GM12878 (cell line): ENCODE measurements at regions not wholly inside any gene's neighbourhood (a gene's known extent, or its start where the extent isn't known, plus 50 kb on each side); places are given as distances from the start of the nearest gene placed in this dataset.

Experiments
- ETV6 ChIP-seq, 2 experiments: fragments of 450-650 bp in 1 of 2; IDR thresholded peaks in 1 of 2; conservative IDR thresholded peaks in 1 of 2; 2 replicates each; pipeline ENCODE4 v1.6.1; 2014; ENCODE audit warnings: antibody characterized with exemption in 1 of 2, borderline replicate concordance in 1 of 2, low read depth in 1 of 2, mild to moderate bottlenecking in 1 of 2, moderate library complexity in 1 of 2
- FOS ChIP-seq: IDR thresholded peaks from 3 replicates; pipeline ENCODE4 v1.6.1; 2011; ENCODE audit warnings: borderline replicate concordance; ENCODE audit not compliant: insufficient read length; ENCODE audit errors: extremely low read depth
- GABPA ChIP-seq: IDR thresholded peaks from 2 replicates; pipeline ENCODE4 v1.6.1; 2014; ENCODE audit warnings: antibody characterized with exemption, low read depth, mild to moderate bottlenecking, inconsistent platforms
- IKZF1 ChIP-seq: fragments of 450-650 bp; conservative IDR thresholded peaks from 2 replicates; pipeline ENCODE4 v1.6.1; 2017; ENCODE audit warnings: antibody characterized with exemption, mild to moderate bottlenecking
- NBN ChIP-seq: fragments of 450-650 bp; IDR thresholded peaks from 2 replicates; pipeline ENCODE4 v1.6.1; 2016
- PAX5 ChIP-seq: IDR thresholded peaks from 2 replicates; pipeline ENCODE4 v1.6.1; 2011; ENCODE audit warnings: low read depth, low read length, borderline replicate concordance
- PML ChIP-seq: IDR thresholded peaks from 2 replicates; pipeline ENCODE4 v1.6.1; 2012; ENCODE audit warnings: low read length, inconsistent platforms
- POU2F2 ChIP-seq: IDR thresholded peaks from 3 replicates; pipeline ENCODE4 v1.6.1; 2011; ENCODE audit warnings: low read depth, mild to moderate bottlenecking, low read length, borderline replicate concordance
- SIN3A ChIP-seq: IDR thresholded peaks from 2 replicates; pipeline ENCODE4 v1.6.1; 2012; ENCODE audit warnings: low read depth, low read length, improper control_type of control experiment
- SREBF2 ChIP-seq: IDR thresholded peaks from 2 replicates; pipeline ENCODE4 v1.6.1; 2012; ENCODE audit warnings: mild to moderate bottlenecking, low read length
- STAT3 ChIP-seq: IDR thresholded peaks from 2 replicates; pipeline ENCODE4 v1.6.1; 2011; ENCODE audit warnings: low read depth, low read length, improper control_type of control experiment
- TARDBP ChIP-seq: IDR thresholded peaks from 2 replicates; pipeline ENCODE4 v1.6.1; 2016; ENCODE audit warnings: borderline replicate concordance
- WRNIP1 ChIP-seq: IDR thresholded peaks from 2 replicates; pipeline ENCODE4 v1.6.1; 2011; ENCODE audit warnings: low read depth, low read length, improper control_type of control experiment, borderline replicate concordance
- ZBED1 ChIP-seq: IDR thresholded peaks from 2 replicates; pipeline ENCODE4 v1.6.1; 2016; ENCODE audit warnings: borderline replicate concordance
- ZNF207 ChIP-seq: fragments of 450-650 bp; IDR thresholded peaks from 2 replicates; pipeline ENCODE4 v1.6.1; 2014; ENCODE audit warnings: antibody characterized with exemption, mild to moderate bottlenecking, borderline replicate concordance
- ZNF24 ChIP-seq: fragments of 450-650 bp; IDR thresholded peaks from 2 replicates; pipeline ENCODE4 v1.6.1; 2017; ENCODE audit warnings: antibody characterized with exemption, mild to moderate bottlenecking
- TF ChIP-seq, protein P1 (sequence below): fragments of 450-650 bp; IDR thresholded peaks from 2 replicates; pipeline ENCODE4 v1.6.1; 2018; ENCODE audit warnings: mild to moderate bottlenecking, low read depth, moderate library complexity; ENCODE audit not compliant: partially characterized antibody
- TF ChIP-seq, protein P2 (sequence below): fragments of 150-350 bp; IDR thresholded peaks from 2 replicates; pipeline ENCODE4 v1.6.1; 2016; ENCODE audit warnings: low read depth, low read length
- TF ChIP-seq, protein P3 (sequence below): fragments of 450-650 bp; IDR thresholded peaks from 2 replicates; pipeline ENCODE4 v1.6.1; 2017; ENCODE audit warnings: low read depth, mild to moderate bottlenecking, moderate library complexity

DNA sequence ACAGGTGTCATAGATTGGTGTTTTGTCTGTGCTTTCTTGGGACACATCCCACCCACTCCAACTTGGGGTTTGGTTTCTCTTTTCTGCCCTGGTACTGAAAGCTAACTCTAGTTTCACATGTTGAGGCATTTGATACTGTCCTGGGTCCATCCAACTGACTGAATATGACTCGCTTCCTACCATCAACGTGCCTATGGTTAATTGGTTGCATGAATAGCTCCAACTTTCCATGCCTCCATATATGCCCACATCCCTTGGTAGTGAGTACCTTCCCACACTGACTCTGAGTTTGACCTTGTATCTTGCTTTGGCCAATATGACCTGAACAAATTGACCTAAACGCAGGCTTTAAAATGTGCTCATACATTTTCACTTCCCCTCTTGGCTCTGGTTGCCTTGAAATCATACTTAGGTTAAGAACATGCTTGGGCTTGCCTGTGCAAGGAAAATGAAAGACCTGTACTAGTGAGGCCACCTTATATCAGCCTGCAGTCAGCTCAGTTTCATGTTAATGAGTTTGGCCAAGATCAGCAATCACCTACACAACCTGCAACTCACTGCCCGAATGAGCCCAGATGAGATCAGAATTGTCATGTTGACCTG, 81.0 kb upstream of the KCNK2 start (continued):
- TF ChIP-seq SIN3A (no peak), STAT3 (no peak), GABPA (no peak), PML (peak; percentile 68; the same call in 1 of the 2 replicates), ZBED1 (peak; percentile 74; the same call in 1 of the 2 replicates), SREBF2 (no peak), ETV6 (conservative IDR thresholded peaks at IDR 0.05 in 1 of 2, IDR thresholded peaks at IDR 0.05 in 1 of 2; ENCODE audit: borderline replicate concordance in 1 of 2, low read depth in 1 of 2) (no peak; a peak in 2 of 4 replicates), PAX5 (0 out of 2 replicates have a peak, but pooled peaks have one; percentile 47), POU2F2 (peak; percentile 31; the same call in 1 of the 3 replicates), IKZF1 (peak; percentile 87), WRNIP1 (no peak), ZNF24 (no peak), ZNF207 (no peak), NBN (peak; percentile 80), TARDBP (no peak; the same call in 1 of the 2 replicates), FOS (no peak)
- TF ChIP-seq, protein P1, sequence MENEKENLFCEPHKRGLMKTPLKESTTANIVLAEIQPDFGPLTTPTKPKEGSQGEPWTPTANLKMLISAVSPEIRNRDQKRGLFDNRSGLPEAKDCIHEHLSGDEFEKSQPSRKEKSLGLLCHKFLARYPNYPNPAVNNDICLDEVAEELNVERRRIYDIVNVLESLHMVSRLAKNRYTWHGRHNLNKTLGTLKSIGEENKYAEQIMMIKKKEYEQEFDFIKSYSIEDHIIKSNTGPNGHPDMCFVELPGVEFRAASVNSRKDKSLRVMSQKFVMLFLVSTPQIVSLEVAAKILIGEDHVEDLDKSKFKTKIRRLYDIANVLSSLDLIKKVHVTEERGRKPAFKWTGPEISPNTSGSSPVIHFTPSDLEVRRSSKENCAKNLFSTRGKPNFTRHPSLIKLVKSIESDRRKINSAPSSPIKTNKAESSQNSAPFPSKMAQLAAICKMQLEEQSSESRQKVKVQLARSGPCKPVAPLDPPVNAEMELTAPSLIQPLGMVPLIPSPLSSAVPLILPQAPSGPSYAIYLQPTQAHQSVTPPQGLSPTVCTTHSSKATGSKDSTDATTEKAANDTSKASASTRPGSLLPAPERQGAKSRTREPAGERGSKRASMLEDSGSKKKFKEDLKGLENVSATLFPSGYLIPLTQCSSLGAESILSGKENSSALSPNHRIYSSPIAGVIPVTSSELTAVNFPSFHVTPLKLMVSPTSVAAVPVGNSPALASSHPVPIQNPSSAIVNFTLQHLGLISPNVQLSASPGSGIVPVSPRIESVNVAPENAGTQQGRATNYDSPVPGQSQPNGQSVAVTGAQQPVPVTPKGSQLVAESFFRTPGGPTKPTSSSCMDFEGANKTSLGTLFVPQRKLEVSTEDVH: no peak
- TF ChIP-seq, protein P2, sequence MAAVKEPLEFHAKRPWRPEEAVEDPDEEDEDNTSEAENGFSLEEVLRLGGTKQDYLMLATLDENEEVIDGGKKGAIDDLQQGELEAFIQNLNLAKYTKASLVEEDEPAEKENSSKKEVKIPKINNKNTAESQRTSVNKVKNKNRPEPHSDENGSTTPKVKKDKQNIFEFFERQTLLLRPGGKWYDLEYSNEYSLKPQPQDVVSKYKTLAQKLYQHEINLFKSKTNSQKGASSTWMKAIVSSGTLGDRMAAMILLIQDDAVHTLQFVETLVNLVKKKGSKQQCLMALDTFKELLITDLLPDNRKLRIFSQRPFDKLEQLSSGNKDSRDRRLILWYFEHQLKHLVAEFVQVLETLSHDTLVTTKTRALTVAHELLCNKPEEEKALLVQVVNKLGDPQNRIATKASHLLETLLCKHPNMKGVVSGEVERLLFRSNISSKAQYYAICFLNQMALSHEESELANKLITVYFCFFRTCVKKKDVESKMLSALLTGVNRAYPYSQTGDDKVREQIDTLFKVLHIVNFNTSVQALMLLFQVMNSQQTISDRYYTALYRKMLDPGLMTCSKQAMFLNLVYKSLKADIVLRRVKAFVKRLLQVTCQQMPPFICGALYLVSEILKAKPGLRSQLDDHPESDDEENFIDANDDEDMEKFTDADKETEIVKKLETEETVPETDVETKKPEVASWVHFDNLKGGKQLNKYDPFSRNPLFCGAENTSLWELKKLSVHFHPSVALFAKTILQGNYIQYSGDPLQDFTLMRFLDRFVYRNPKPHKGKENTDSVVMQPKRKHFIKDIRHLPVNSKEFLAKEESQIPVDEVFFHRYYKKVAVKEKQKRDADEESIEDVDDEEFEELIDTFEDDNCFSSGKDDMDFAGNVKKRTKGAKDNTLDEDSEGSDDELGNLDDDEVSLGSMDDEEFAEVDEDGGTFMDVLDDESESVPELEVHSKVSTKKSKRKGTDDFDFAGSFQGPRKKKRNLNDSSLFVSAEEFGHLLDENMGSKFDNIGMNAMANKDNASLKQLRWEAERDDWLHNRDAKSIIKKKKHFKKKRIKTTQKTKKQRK: no peak
- TF ChIP-seq, protein P3, sequence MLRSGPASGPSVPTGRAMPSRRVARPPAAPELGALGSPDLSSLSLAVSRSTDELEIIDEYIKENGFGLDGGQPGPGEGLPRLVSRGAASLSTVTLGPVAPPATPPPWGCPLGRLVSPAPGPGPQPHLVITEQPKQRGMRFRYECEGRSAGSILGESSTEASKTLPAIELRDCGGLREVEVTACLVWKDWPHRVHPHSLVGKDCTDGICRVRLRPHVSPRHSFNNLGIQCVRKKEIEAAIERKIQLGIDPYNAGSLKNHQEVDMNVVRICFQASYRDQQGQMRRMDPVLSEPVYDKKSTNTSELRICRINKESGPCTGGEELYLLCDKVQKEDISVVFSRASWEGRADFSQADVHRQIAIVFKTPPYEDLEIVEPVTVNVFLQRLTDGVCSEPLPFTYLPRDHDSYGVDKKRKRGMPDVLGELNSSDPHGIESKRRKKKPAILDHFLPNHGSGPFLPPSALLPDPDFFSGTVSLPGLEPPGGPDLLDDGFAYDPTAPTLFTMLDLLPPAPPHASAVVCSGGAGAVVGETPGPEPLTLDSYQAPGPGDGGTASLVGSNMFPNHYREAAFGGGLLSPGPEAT: 0 out of 2 replicates have a peak, but pooled peaks have one; percentile 31
